Fibroblast of villous mesenchyme (primary cell): ENCODE measurements at regions not wholly inside any gene's neighbourhood (a gene's known extent, or its start where the extent isn't known, plus 50 kb on each side); places are given as distances from the start of the nearest gene placed in this dataset. TPM values are rescaled to one million over a fixed set of nuclear protein-coding genes. Genes with fewer than 3 reads are reported as not detected.

Experiments
- DNase-seq: peaks from one replicate; pipeline ENCODE4 v3.0.0-alpha.2; 2010; ENCODE audit warnings: low read depth
- H3K4me3 ChIP-seq: 2 replicates; pipeline ENCODE4 v1.5.1; 2011; ENCODE audit warnings: low read depth, mild to moderate bottlenecking, low read length
- small RNA-seq: library from RNA; depleted of rRNA; stranded (forward); fragments of <200 nt; gene quantifications from one replicate; pipeline ENCODE3, GENCODE V24; 2012
- TF ChIP-seq, protein P1 (sequence below): IDR thresholded peaks from 2 replicates; pipeline ENCODE4 v1.5.1; 2012; ENCODE audit warnings: low read depth, mild to moderate bottlenecking, low read length; ENCODE audit not compliant: insufficient read depth

DNA sequence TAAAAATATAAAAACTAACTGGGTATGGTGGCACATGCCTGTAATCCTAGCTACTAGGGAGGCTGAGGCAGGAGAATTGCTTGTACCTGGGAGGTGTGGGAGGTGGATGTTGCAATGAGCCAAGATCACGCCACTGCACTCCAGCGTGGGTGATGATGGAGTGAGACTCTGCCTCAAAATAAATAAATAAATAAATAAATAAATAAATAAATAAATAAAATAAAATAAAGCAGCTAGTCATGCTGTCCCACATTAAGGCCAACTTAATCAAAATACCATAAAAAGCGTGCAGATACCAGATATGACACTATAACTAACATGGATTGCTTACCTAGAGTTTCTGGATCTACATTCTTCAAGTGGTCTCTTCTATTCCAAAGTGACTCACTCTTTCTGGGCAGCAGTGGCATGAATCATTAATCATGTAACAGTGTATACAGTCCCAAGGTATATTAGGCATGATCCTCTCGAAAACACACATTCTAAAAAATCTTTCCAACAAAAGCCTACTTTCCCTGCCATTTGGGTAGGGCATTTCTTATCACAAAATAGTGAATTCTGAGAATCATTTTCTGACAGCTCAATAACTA lies 187.1 kb downstream of the ELAVL2 start:
- no peak for DNase-seq
- TF ChIP-seq, protein P1, sequence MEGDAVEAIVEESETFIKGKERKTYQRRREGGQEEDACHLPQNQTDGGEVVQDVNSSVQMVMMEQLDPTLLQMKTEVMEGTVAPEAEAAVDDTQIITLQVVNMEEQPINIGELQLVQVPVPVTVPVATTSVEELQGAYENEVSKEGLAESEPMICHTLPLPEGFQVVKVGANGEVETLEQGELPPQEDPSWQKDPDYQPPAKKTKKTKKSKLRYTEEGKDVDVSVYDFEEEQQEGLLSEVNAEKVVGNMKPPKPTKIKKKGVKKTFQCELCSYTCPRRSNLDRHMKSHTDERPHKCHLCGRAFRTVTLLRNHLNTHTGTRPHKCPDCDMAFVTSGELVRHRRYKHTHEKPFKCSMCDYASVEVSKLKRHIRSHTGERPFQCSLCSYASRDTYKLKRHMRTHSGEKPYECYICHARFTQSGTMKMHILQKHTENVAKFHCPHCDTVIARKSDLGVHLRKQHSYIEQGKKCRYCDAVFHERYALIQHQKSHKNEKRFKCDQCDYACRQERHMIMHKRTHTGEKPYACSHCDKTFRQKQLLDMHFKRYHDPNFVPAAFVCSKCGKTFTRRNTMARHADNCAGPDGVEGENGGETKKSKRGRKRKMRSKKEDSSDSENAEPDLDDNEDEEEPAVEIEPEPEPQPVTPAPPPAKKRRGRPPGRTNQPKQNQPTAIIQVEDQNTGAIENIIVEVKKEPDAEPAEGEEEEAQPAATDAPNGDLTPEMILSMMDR = no peak
- H3K4me3 ChIP-seq = no peak overlapping the region

Small RNA genes in the stretch of these regions (small RNA-seq; reads per million reads assigned to genes)
- gene SUMO2P2 = not detected
